Stimulated activated naive CD4-positive, alpha-beta T cell (primary cell): ENCODE measurements at regions not wholly inside any gene's neighbourhood (a gene's known extent, or its start where the extent isn't known, plus 50 kb on each side); places are given as distances from the start of the nearest gene placed in this dataset.
"Not testable (repeated sequence)": the region's sequence is repeated elsewhere in the genome, so short reads cannot be mapped to it uniquely, and the experiment has no call there.

Experiments
- DNase-seq, 6 experiments: peaks; one replicate each; lab custom pipeline; 2025; lab: John Stamatoyannopoulos, UW

- DNase-seq = no peak
These were observed 201.2 kb upstream of the MYLIP start for GRCh38 chr6:15927531-15928225.

GRCh38 chr6:15926256-15926655 lies 202.6 kb upstream of the MYLIP start:
- no peak for DNase-seq

GRCh38 chr6:15924893-15925292 lies 204.0 kb upstream of the MYLIP start:
- no peak for DNase-seq

DNA sequence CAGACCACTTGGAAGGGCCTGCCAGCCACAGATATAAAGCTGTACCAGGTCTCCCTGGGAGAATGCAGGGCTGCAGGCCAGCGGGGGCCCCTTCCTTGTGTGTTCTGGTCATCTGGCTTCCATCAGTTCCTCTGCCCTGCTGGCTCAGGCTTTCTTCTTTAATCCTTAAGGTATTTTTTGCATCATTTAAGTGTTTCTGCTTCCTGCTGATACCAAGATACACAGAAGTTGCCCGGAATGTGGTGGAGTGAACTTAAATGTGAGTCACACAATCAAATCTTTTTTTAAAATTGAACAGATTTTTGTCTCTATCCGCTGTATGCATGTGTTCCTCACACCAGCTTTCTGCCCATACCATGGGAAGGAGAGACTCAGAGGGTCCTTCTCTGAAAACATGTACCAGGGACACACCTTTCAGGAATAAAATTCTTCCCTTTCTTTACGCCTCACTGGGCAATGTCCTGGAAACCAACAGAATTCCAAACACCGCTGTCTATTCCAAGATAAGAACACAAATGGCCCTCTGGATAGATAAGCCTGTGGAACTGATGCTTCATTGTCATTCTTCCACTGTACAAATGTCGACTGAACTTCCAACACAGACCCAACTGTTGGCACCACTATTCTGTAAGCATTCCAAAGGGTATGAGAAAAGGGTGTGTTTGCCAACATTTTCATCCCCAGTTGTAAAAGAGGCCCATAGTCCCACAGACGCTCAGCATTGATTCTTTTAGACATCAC lies 206.2 kb upstream of the MYLIP start:
- no peak for DNase-seq

GRCh38 chr6:15921243-15921642 lies 207.6 kb upstream of the MYLIP start:
- DNase-seq = no peak

- DNase-seq = no peak
These were observed 212.3 kb upstream of the MYLIP start for GRCh38 chr6:15916581-15916980.

GRCh38 chr6:15915508-15916178 lies 213.2 kb upstream of the MYLIP start:
- DNase-seq = no peak

GRCh38 chr6:15914553-15914952 lies 214.3 kb upstream of the MYLIP start:
- DNase-seq = no peak

DNA sequence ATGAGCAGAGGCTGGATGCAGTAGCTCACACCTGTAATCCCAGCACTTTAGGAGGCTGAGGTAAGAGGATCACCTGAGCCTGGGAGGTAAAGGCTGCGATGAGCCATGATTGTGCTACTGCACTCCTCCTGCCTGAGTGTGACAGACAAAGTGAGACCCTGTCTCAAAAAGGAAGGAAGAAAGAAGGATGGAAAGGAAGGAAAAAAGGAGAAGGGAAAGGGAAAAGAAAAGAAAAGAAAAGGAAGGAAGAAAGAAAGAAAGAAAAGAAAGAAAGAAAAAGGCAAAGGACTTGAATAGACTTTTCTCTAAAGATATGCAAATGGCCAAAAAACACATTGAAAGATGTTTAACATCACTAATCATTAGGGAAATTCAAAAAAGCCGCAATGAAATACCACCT lies 215.3 kb upstream of the MYLIP start:
- DNase-seq = no peak

- no peak for DNase-seq
These were observed 216.1 kb upstream of the MYLIP start for GRCh38 chr6:15912505-15913400.

DNA sequence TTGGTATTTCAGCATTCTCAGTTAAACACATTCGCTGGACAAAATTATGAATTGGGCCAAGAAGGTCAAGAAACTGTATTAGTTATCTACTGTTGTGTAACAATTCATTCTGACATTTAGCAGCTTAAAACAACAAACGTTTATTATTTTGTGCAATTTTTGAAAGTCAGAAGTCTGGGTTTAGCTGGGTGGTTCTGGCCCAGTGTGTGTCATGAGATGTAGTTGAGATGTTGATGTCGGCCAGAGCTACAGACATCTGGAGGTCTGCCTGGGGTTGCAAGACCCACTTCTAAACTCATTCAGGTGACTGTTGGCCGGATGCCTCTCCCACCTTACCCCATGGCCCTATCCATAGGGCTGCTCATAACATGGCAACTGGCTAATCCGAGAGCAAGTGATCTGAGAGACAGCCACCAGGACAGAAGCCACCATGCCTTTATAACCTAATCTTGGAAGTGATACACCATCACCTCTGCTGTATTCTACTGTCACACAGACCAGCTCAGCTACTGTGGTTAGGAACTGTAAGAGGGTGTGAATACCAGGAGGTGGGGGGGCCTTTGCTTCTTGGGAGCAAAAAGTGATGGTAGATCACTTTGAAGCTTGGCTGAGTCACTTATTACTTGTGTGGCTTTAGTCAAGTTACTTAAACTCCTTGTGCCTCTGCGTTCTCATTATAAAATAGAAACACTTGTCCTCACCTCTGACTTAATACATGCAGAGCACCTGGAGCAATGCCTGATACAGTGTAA lies 217.0 kb upstream of the MYLIP start:
- no peak for DNase-seq

GRCh38 chr6:15909290-15910070 lies 219.4 kb upstream of the MYLIP start:
- DNase-seq = no peak

- no peak for DNase-seq
These were observed 220.0 kb upstream of the MYLIP start for GRCh38 chr6:15908871-15909270.

DNA sequence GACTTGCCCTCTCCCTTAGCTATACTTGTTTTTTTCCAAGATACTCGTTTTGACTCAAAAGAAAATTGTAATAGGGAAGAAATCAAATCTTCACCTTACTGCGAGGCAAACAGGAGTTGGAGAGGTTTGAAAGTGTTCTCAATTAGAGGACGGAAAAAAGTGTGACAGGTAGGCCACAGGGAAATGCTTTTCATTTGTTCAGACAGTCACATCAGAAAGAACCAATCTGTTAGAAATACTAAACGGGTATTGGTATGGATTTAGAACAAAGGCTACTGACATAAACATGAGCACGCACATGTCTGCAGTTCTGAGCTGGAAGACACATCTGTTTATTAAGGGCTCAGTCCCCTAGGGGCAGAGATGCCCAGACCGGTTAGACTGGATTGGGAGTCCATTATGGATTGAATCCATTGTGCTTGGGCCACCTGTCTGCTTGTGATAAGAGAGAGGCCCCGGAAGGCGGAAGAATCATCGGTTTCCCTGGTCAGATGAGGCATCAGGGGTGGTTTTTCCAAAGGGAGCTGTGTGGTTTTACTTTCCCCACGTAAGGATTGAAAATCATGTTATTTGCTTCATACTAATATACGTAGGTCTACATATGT lies 220.9 kb upstream of the MYLIP start:
- DNase-seq = no peak

DNA sequence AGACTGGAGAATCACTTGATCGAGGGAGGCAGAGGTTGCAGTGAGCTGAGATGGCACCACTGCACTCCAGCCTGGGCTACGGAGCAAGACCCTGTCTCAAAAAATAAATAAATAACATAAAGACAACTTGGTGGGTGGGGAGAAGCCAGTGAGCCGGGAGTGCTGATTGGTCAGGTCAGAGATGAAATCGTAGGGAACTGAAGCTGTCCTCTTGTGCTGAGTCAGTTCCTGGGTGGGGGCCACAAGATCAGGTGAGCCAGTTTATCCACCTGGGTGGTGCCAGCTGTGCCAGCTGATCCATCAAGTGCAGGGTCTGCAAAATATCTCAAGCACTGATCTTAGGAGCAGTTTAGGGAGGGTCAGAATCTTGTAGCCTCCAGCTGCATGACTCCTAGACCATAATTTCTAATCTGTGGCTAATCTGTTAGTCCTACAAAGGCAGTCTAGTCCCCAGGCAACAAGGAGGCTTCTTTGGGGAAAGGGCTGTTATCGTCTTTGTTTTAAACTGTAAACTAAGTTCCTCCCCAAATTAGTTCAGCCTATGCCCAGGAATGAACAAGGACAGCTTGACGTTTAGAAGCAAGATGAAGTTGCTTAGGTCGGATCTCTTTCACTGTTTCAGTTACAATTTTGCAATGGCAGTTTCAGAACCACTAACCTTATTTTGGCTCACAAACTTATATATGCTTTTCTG lies 221.5 kb upstream of the MYLIP start:
- not testable (repeated sequence) for DNase-seq

DNA sequence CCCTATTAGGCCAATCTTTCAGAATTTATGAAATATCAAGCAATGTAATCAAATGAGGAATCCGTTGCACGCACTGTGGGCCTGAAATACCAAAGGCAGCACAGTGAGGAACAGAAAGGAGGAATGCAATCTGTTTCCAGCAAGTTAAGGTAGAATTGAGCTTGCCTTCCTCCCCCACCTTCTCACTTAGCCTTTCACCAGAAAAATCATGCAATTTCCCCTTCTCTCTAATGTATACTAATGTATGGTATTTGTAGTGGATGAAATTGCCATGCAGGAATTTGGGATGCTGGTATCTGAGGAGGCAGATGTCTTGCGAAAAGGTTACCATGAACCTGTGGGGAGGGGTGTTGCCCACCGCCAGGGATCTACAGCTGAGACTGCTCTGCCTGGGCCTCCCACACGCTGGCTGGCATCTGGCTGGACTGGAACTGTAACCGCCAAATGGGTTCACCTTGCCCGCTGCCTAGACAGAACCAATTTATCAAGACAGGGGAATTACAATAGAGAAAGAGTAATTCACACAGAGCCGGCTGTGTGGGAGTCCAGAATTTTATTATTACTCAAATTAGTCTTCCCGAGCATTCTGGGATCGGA lies 222.4 kb upstream of the MYLIP start:
- no peak for DNase-seq

GRCh38 chr6:15905488-15906419 lies 223.1 kb upstream of the MYLIP start:
- no peak for DNase-seq
